OCI-LY1 (cell line): ENCODE measurements at regions not wholly inside any gene's neighbourhood (a gene's known extent, or its start where the extent isn't known, plus 50 kb on each side); places are given as distances from the start of the nearest gene placed in this dataset.

Source experiments
- CTCF ChIP-seq: fragments of 200-600 bp; sonication (generic), shearing (Covaris generic); IDR thresholded peaks from 2 replicates; pipeline ENCODE4 v1.5.1; 2017; ENCODE audit warnings: mild to moderate bottlenecking, antibody characterized with exemption, low read length, moderate library complexity, mixed read lengths
- EZH2 ChIP-seq: fragments of 200-600 bp; sonication (generic), shearing (Covaris generic); IDR thresholded peaks from 2 replicates; pipeline ENCODE4 v1.8.0; 2017; ENCODE audit warnings: borderline replicate concordance, mixed run types, mild to moderate bottlenecking, antibody characterized with exemption, low read length, moderate library complexity, mixed read lengths

GRCh38 chr22:49107961-49108530 is 719.6 kb downstream of the BRD1 start:
- TF ChIP-seq CTCF (no peak), EZH2 (no peak)
